DND-41 (cell line): ENCODE measurements at regions not wholly inside any gene's neighbourhood (a gene's known extent, or its start where the extent isn't known, plus 50 kb on each side); places are given as distances from the start of the nearest gene placed in this dataset.

ENCODE experiments used
- EZH2 ChIP-seq: IDR thresholded peaks from 3 replicates; pipeline ENCODE4 v1.6.1; 2012; ENCODE audit warnings: borderline replicate concordance, low read depth, mild to moderate bottlenecking, moderate library complexity, low read length, inconsistent platforms; ENCODE audit not compliant: severe bottlenecking
- TF ChIP-seq, protein P1 (sequence below): IDR thresholded peaks from 2 replicates; pipeline ENCODE4 v1.5.1; 2012; ENCODE audit warnings: borderline replicate concordance, low read length, moderate library complexity, mild to moderate bottlenecking; ENCODE audit not compliant: poor library complexity, severe bottlenecking; ENCODE audit errors: extremely low read depth

DNA sequence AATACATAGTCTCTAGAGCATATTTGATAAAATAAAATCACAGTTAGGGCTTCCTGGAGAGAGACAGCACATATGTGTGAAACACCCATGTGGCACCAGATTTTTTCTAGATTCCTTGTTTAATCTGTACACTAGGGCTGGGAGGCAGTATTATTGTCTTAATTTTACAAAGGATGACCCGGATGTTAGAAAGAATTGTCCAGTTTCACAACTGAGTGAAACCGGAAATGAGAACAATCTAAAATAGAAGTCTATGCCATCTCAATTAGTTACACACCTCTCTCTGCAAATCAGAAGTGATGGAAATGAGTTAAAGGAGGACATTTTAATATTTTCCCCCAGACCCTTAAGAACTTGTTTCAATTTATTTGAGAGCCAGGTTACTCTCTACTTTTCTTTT lies 463.7 kb upstream of the DSEL start:
- TF ChIP-seq, protein P1, sequence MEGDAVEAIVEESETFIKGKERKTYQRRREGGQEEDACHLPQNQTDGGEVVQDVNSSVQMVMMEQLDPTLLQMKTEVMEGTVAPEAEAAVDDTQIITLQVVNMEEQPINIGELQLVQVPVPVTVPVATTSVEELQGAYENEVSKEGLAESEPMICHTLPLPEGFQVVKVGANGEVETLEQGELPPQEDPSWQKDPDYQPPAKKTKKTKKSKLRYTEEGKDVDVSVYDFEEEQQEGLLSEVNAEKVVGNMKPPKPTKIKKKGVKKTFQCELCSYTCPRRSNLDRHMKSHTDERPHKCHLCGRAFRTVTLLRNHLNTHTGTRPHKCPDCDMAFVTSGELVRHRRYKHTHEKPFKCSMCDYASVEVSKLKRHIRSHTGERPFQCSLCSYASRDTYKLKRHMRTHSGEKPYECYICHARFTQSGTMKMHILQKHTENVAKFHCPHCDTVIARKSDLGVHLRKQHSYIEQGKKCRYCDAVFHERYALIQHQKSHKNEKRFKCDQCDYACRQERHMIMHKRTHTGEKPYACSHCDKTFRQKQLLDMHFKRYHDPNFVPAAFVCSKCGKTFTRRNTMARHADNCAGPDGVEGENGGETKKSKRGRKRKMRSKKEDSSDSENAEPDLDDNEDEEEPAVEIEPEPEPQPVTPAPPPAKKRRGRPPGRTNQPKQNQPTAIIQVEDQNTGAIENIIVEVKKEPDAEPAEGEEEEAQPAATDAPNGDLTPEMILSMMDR, result no peak
- no peak for TF ChIP-seq EZH2
